ENCODE measurements at regions not wholly inside any gene's neighbourhood (a gene's known extent, or its start where the extent isn't known, plus 50 kb on each side); places are given as distances from the start of the nearest gene placed in this dataset.

- TF ChIP-seq GATA1 (IDR thresholded peaks at IDR 0.05; ENCODE audit: low read depth, low read length) (no peak), POLR2A (IDR thresholded peaks at IDR 0.05; ENCODE audit: low read length) (no peak)
Measured at GRCh38 chr1:4005431-4005830, 105.4 kb upstream of the C1orf174 start.

All from erythroblast (primary cell).